Neuron (in vitro differentiated cells): ENCODE measurements at regions not wholly inside any gene's neighbourhood (a gene's known extent, or its start where the extent isn't known, plus 50 kb on each side); places are given as distances from the start of the nearest gene placed in this dataset.
"Not testable (repeated sequence)": the region's sequence is repeated elsewhere in the genome, so short reads cannot be mapped to it uniquely, and the experiment has no call there.

Experiments used
- H2AFZ ChIP-seq: one replicate; pipeline ENCODE4 v1.6.1; 2013; ENCODE audit warnings: low read depth, mild to moderate bottlenecking, inconsistent platforms, low read length, moderate library complexity
- H3K27me3 ChIP-seq: one replicate; pipeline ENCODE4 v1.6.1; 2013; ENCODE audit warnings: low read length; ENCODE audit not compliant: insufficient read depth
- H3K36me3 ChIP-seq: one replicate; pipeline ENCODE4 v1.6.1; 2013; ENCODE audit warnings: low read length; ENCODE audit not compliant: insufficient read depth
- H3K4me1 ChIP-seq: one replicate; pipeline ENCODE4 v1.6.1; 2013; ENCODE audit warnings: low read length; ENCODE audit not compliant: insufficient read depth
- H3K4me3 ChIP-seq: 2 replicates; pipeline ENCODE4 v1.5.1; 2013; ENCODE audit warnings: mild to moderate bottlenecking, low read length, moderate library complexity
- H3K9me3 ChIP-seq: one replicate; pipeline ENCODE4 v1.6.1; 2013; ENCODE audit warnings: low read length

GRCh38 chr5:93224624-93225023, 356.4 kb downstream of the NR2F1-AS1 start:
- H3K9me3 ChIP-seq, result no peaks in the 10 kb centered on the region
- H3K27me3 ChIP-seq, result no peaks in the 10 kb centered on the region
- H3K4me1 ChIP-seq, result peaks cover 4% of the 10 kb centered on the region
- H2AFZ ChIP-seq, result no peak overlapping the region
- no peaks in the 10 kb centered on the region for H3K36me3 ChIP-seq
- no peak overlapping the region for H3K4me3 ChIP-seq

DNA sequence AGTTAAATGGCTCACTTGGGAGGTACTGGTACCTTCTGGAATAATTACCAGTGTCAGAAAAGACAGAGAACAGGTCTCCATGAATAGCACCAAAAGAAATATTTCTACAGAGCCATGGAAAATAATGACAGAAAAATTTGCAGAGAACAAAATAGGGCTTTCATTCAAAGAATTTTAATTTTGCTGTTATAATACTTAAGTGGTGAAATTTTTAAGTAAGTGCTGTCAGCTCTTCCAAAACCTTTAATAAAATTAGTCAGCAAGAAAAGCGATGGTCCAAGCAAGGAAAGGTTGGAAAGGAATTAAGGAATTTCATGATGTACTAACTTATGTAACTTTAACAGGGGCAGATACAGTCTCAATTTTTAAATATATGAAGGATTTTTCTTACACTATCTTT, 359.2 kb downstream of the NR2F1-AS1 start:
- Histone ChIP-seq H2AFZ (no peak overlapping the region), H3K36me3 (no peaks in the 10 kb centered on the region), H3K4me3 (no peak overlapping the region), H3K9me3 (no peaks in the 10 kb centered on the region), H3K4me1 (peaks cover 4% of the 10 kb centered on the region), H3K27me3 (no peaks in the 10 kb centered on the region)

- Histone ChIP-seq H3K27me3 (no peaks in the 10 kb centered on the region), H3K4me3 (no peak overlapping the region)
Measured at GRCh38 chr5:93220431-93220830, 360.6 kb downstream of the NR2F1-AS1 start.

GRCh38 chr5:93219641-93220145, 361.3 kb downstream of the NR2F1-AS1 start:
- Histone ChIP-seq H3K9me3 (no peaks in the 10 kb centered on the region), H3K36me3 (no peaks in the 10 kb centered on the region), H2AFZ (no peak overlapping the region), H3K4me1 (peaks cover 4% of the 10 kb centered on the region), H3K4me3 (no peak overlapping the region), H3K27me3 (no peaks in the 10 kb centered on the region)

More at GRCh38 chr5:93220431-93220830, 360.6 kb downstream of the NR2F1-AS1 start:
- H3K36me3 ChIP-seq, result no peaks in the 10 kb centered on the region
- H2AFZ ChIP-seq, result no peak overlapping the region
- H3K9me3 ChIP-seq, result no peaks in the 10 kb centered on the region
- H3K4me1 ChIP-seq, result peaks cover 4% of the 10 kb centered on the region

DNA sequence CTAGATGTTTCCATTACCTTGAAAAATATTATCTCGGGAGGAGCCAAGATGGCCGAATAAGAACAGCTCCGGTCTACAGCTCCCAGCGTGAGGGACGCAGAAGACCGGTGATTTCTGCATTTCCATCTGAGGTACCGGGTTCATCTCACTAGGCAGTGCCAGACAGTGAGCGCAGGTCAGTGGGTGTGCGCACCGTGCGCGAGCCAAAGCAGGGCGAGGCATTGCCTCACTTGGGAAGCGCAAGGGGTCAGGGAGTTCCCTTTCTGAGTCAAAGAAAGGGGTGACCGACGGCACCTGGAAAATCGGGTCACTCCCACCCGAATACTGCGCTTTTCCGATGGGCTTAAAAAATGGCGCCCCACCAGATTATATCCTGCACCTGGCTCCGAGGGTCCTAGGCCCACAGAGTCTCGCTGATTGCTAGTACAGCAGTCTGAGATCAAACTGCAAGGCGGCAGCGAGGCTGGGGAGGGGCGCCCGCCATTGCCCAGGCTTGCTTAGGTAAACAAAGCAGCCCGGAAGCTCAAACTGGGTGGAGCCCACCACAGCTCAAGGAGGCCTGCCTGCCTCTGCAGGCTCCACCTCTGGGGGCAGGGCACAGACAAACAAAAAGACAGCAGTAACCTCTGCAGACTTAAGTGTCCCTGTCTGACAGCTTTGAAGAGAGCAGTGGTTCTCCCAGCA, 367.8 kb downstream of the NR2F1-AS1 start:
- H3K4me1 ChIP-seq, H3K27me3 ChIP-seq, H3K36me3 ChIP-seq, H3K4me3 ChIP-seq, H3K9me3 ChIP-seq, H2AFZ ChIP-seq: not testable (repeated sequence)

DNA sequence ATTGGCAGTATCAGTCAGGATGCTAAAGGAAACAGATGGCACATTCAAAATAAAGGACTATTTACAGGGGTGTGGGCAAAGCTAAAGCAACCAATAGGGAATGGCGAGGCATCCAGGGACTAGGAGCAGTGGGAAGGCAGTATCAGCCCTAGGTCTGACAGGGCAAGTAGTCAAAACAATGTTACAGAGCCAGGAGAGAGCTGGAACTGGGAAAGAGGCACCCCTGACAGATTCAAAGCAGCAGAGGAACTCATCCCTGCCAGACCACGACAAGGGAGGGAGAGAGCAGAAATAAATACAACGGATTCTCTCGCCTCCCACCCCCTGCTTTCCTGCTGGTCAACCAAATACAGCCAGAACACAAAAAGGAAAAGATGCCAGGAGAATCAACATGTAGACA, 371.5 kb downstream of the NR2F1-AS1 start:
- Histone ChIP-seq H3K4me1 (no peaks in the 10 kb centered on the region), H3K4me3 (no peak overlapping the region), H3K9me3 (no peaks in the 10 kb centered on the region), H3K36me3 (no peaks in the 10 kb centered on the region), H3K27me3 (no peaks in the 10 kb centered on the region), H2AFZ (no peak overlapping the region)

DNA sequence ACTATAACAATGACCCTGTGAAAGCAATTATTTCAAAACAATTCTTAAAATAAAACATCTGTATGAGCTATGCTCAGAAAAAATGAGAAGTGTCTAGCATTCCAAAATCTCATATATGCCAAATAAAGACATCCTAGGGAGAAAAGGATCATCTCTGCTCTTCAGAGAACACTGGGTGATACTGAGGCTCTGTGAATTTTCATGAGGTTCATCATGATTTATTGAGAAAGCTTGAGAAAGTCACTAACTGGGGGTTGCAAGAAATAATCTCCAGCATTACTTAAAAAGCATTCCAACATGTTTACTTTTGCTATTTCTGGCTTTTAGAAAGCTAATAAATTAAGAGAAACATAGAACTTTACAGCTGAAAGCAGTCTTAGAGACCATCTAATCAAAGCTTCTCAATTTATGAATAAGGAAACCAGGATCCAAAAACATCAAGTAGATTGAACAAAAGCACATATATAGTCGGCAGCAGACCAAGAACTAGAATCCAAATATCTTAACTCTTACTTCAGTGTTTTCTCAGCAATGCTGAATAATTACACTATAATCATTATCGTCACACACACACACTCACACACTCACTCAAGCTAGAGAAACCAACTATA, 372.8 kb downstream of the NR2F1-AS1 start:
- Histone ChIP-seq H3K36me3 (no peaks in the 10 kb centered on the region), H2AFZ (no peak overlapping the region), H3K4me3 (no peak overlapping the region), H3K27me3 (no peaks in the 10 kb centered on the region), H3K9me3 (no peaks in the 10 kb centered on the region), H3K4me1 (no peaks in the 10 kb centered on the region)

DNA sequence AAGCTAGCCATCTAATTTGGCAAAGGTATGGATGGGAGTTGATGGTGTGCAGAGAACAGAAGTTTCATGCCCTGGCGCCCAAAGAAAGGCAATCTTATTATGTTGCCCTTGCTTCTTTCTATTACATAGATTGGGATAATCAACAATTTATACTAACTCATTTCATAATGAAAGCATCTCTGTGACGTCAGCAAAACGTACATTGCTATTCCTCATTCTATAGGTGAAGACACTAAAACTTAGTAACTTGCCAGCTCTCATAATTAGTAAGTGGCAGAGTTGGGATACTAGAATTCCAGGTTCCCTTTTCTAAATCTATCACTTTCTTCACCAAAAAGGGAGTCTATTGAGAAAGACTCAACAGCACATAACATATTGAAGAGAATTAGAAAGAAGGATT, 374.8 kb downstream of the NR2F1-AS1 start:
- H2AFZ ChIP-seq, result no peak overlapping the region
- H3K4me1 ChIP-seq, result no peaks in the 10 kb centered on the region
- H3K36me3 ChIP-seq, result no peaks in the 10 kb centered on the region
- H3K27me3 ChIP-seq, result no peaks in the 10 kb centered on the region
- no peaks in the 10 kb centered on the region for H3K9me3 ChIP-seq
- no peak overlapping the region for H3K4me3 ChIP-seq

- no peaks in the 10 kb centered on the region for H3K36me3 ChIP-seq
Measured at GRCh38 chr5:93201061-93201460, 380.0 kb downstream of the NR2F1-AS1 start.

GRCh38 chr5:93196986-93197385, 384.0 kb downstream of the NR2F1-AS1 start:
- H2AFZ ChIP-seq, result no peak overlapping the region

More at GRCh38 chr5:93201061-93201460, 380.0 kb downstream of the NR2F1-AS1 start:
- Histone ChIP-seq H3K4me1 (no peaks in the 10 kb centered on the region), H3K27me3 (no peaks in the 10 kb centered on the region), H3K4me3 (no peak overlapping the region), H2AFZ (no peak overlapping the region), H3K9me3 (no peaks in the 10 kb centered on the region)

DNA sequence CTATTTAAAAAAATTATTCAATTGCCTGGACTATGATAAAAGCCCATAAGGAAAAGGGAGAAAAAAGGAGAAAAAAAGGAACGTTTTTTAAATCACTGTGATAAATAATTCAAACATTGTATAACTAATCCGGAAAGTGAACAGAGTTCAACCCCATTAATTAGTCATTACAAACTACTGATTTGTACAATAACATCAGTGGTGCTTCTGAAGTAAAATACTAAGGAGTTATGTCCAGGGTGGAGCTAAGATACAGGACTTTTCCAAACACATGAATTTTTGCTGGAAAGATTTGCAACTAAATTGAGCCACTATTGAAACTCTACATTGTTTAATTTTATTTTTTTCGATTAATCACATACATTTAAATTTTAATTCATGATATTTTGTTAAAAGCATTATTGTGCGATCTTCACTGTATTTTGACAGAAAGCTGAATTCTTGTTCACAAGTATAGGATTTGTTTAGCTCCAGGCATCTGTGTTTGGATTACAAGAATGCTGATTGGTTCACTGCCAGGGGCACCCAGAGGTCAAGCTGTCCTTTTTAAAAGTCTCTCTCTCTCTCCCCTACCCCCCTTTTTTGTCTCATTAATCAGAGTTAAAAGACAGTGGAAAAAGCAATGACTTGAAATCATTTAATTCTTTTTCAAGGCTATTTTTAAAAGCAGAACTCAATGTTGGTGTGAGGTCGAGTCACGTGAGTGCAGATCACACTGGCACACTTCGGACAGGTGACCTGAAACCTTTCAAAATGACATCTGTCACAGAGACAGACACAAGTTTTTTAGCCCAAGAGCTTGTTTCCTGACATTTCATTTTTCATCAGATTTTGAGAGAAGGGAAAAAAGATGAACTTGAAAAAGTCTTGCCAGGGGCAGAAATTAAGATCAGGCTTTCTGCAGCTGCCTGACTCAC, 387.3 kb downstream of the NR2F1-AS1 start:
- Histone ChIP-seq H3K9me3 (no peaks in the 10 kb centered on the region), H3K27me3 (no peaks in the 10 kb centered on the region), H3K4me1 (peaks cover 28% of the 10 kb centered on the region), H2AFZ (no peak overlapping the region), H3K4me3 (no peak overlapping the region), H3K36me3 (no peaks in the 10 kb centered on the region)

More at GRCh38 chr5:93196986-93197385, 384.0 kb downstream of the NR2F1-AS1 start:
- Histone ChIP-seq H3K9me3 (no peaks in the 10 kb centered on the region), H3K4me1 (peaks cover 16% of the 10 kb centered on the region), H3K27me3 (no peaks in the 10 kb centered on the region), H3K4me3 (no peak overlapping the region), H3K36me3 (no peaks in the 10 kb centered on the region)

- H3K4me1 ChIP-seq, result peaks cover 28% of the 10 kb centered on the region
- H3K4me3 ChIP-seq, result no peak overlapping the region
- no peaks in the 10 kb centered on the region for H3K9me3 ChIP-seq
- no peak overlapping the region for H2AFZ ChIP-seq
- no peaks in the 10 kb centered on the region for H3K36me3 ChIP-seq
- no peaks in the 10 kb centered on the region for H3K27me3 ChIP-seq
Measured at GRCh38 chr5:93192683-93193082, 388.3 kb downstream of the NR2F1-AS1 start.

- Histone ChIP-seq H2AFZ (no peak overlapping the region), H3K27me3 (no peaks in the 10 kb centered on the region), H3K4me3 (no peak overlapping the region), H3K36me3 (no peaks in the 10 kb centered on the region), H3K9me3 (no peaks in the 10 kb centered on the region), H3K4me1 (peaks cover 28% of the 10 kb centered on the region)
Measured at GRCh38 chr5:93192087-93192486, 388.9 kb downstream of the NR2F1-AS1 start.
